IMR-90 (cell line): ENCODE measurements at regions not wholly inside any gene's neighbourhood (a gene's known extent, or its start where the extent isn't known, plus 50 kb on each side); places are given as distances from the start of the nearest gene placed in this dataset.

ENCODE experiments used
- POLR2A ChIP-seq: IDR thresholded peaks from 2 replicates; pipeline ENCODE4 v1.6.1; 2012; ENCODE audit warnings: mild to moderate bottlenecking, low read depth, low read length
- SMC3 ChIP-seq: fragments of 150-350 bp; IDR thresholded peaks from 2 replicates; pipeline ENCODE4 v1.6.1; 2016; ENCODE audit warnings: low read depth, mild to moderate bottlenecking, antibody characterized with exemption, low read length, moderate library complexity
- TF ChIP-seq, protein P1 (sequence below): conservative IDR thresholded peaks from 2 replicates; pipeline ENCODE4 v1.5.1; 2012; ENCODE audit warnings: mild to moderate bottlenecking, low read depth, low read length, improper control_type of control experiment

DNA sequence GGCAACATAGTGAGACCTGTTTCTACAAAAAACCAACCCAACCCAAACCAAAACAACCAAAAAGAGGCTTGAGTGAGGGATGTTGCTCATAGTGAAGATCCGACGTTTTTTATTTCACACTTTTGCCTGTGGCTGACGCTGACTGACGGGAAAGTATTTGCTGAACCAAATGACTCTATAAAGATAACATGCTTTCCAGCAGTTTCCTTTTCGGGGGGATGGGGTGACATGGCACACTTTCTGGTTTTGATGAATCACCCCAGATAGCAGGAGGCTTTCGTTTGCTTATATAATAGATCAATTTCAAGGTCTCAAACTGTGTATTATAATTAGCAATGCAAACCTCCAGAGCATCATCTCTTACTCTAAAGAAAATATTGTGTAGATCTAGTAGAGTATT, 150.8 kb downstream of the AQP4 start:
- no peak for TF ChIP-seq POLR2A
- TF ChIP-seq SMC3: no peak
- TF ChIP-seq, protein P1, sequence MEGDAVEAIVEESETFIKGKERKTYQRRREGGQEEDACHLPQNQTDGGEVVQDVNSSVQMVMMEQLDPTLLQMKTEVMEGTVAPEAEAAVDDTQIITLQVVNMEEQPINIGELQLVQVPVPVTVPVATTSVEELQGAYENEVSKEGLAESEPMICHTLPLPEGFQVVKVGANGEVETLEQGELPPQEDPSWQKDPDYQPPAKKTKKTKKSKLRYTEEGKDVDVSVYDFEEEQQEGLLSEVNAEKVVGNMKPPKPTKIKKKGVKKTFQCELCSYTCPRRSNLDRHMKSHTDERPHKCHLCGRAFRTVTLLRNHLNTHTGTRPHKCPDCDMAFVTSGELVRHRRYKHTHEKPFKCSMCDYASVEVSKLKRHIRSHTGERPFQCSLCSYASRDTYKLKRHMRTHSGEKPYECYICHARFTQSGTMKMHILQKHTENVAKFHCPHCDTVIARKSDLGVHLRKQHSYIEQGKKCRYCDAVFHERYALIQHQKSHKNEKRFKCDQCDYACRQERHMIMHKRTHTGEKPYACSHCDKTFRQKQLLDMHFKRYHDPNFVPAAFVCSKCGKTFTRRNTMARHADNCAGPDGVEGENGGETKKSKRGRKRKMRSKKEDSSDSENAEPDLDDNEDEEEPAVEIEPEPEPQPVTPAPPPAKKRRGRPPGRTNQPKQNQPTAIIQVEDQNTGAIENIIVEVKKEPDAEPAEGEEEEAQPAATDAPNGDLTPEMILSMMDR: no peak
